ENCODE measurements at regions not wholly inside any gene's neighbourhood (a gene's known extent, or its start where the extent isn't known, plus 50 kb on each side); places are given as distances from the start of the nearest gene placed in this dataset.

GRCh38 chr15:66981771-66982170 lies 83.6 kb upstream of the SMAD3 start:
- no peak for TF ChIP-seq CTCF (IDR thresholded peaks at IDR 0.05; ENCODE audit: control extremely low read depth, extremely low read depth)
- no peak overlapping the region for H3K27ac ChIP-seq (ENCODE audit: low read depth in 1 of 2, low read length in 1 of 2)
- WGBS, 2 donors: 79 to 86% methylated on average over 6 of the region's 6 CpGs
- peaks cover 0 to 3% (median 0%) of the 10 kb centered on the region in 4 donors for H3K9me3 ChIP-seq (ENCODE audit: control insufficient read depth in 4 of 4, insufficient read depth in 3 of 4, low read length in 3 of 4)
- no peaks in the 10 kb centered on the region for H3K27me3 ChIP-seq (ENCODE audit: control insufficient read depth in 3 of 3, insufficient read depth in 3 of 3, low read length in 2 of 3)
- DNase-seq: peak; percentile 25 to 33 (median 27)
- ATAC-seq (ENCODE audit: insufficient read depth, low FRiP score): no peak
- H3K4me3 ChIP-seq: no peak overlapping the region
- no peak overlapping the region for H3K9ac ChIP-seq (ENCODE audit: insufficient read depth in 1 of 2, low read length in 2 of 2)
- no peaks in the 10 kb centered on the region for H3K36me3 ChIP-seq (ENCODE audit: control insufficient read depth in 4 of 4, insufficient read depth in 4 of 4, low read length in 4 of 4)
- peaks cover 0 to 8% (median 0%) of the 10 kb centered on the region in 5 donors for H3K4me1 ChIP-seq (ENCODE audit: control insufficient read depth in 5 of 5, insufficient read depth in 5 of 5, low read length in 5 of 5)

GRCh38 chr15:66982250-66982649 lies 83.2 kb upstream of the SMAD3 start:
- Histone ChIP-seq H3K4me1 (ENCODE audit: control insufficient read depth in 5 of 5, insufficient read depth in 5 of 5, low read length in 5 of 5) (peaks cover 0 to 8% (median 0%) of the 10 kb centered on the region in 5 donors), H3K27me3 (ENCODE audit: control insufficient read depth in 3 of 3, insufficient read depth in 3 of 3, low read length in 2 of 3) (no peaks in the 10 kb centered on the region), H3K9me3 (ENCODE audit: control insufficient read depth in 4 of 4, insufficient read depth in 3 of 4, low read length in 3 of 4) (peaks cover 0 to 3% (median 0%) of the 10 kb centered on the region in 4 donors), H3K9ac (ENCODE audit: insufficient read depth in 1 of 2, low read length in 2 of 2) (no peak overlapping the region), H3K36me3 (ENCODE audit: control insufficient read depth in 4 of 4, insufficient read depth in 4 of 4, low read length in 4 of 4) (no peaks in the 10 kb centered on the region), H3K4me3 (no peak overlapping the region), H3K27ac (ENCODE audit: low read depth in 1 of 2, low read length in 1 of 2) (no peak overlapping the region)
- no peak for DNase-seq
- WGBS, 2 donors: 94 to 98% methylated on average over 4 of the region's 4 CpGs
- TF ChIP-seq CTCF (IDR thresholded peaks at IDR 0.05; ENCODE audit: control extremely low read depth, extremely low read depth): no peak
- no peak for ATAC-seq (ENCODE audit: insufficient read depth, low FRiP score)

GRCh38 chr15:66982816-66983215 lies 82.6 kb upstream of the SMAD3 start:
- ATAC-seq (ENCODE audit: insufficient read depth, low FRiP score) (no peak), DNase-seq (no peak)
- Histone ChIP-seq H3K4me3 (no peak overlapping the region), H3K4me1 (ENCODE audit: control insufficient read depth in 5 of 5, insufficient read depth in 5 of 5, low read length in 5 of 5) (peaks cover 0 to 8% (median 0%) of the 10 kb centered on the region in 5 donors), H3K9me3 (ENCODE audit: control insufficient read depth in 4 of 4, insufficient read depth in 3 of 4, low read length in 3 of 4) (peaks cover 0 to 3% (median 0%) of the 10 kb centered on the region in 4 donors), H3K27me3 (ENCODE audit: control insufficient read depth in 3 of 3, insufficient read depth in 3 of 3, low read length in 2 of 3) (no peaks in the 10 kb centered on the region), H3K36me3 (ENCODE audit: control insufficient read depth in 4 of 4, insufficient read depth in 4 of 4, low read length in 4 of 4) (no peaks in the 10 kb centered on the region), H3K27ac (ENCODE audit: low read depth in 1 of 2, low read length in 1 of 2) (no peak overlapping the region), H3K9ac (ENCODE audit: insufficient read depth in 1 of 2, low read length in 2 of 2) (no peak overlapping the region)
- no peak for TF ChIP-seq CTCF (IDR thresholded peaks at IDR 0.05; ENCODE audit: control extremely low read depth, extremely low read depth)

- Histone ChIP-seq H3K4me1 (ENCODE audit: control insufficient read depth in 5 of 5, insufficient read depth in 5 of 5, low read length in 5 of 5) (peaks cover 0 to 8% (median 0%) of the 10 kb centered on the region in 5 donors), H3K27ac (ENCODE audit: low read depth in 1 of 2, low read length in 1 of 2) (no peak overlapping the region), H3K27me3 (ENCODE audit: control insufficient read depth in 3 of 3, insufficient read depth in 3 of 3, low read length in 2 of 3) (no peaks in the 10 kb centered on the region), H3K9ac (ENCODE audit: insufficient read depth in 1 of 2, low read length in 2 of 2) (no peak overlapping the region), H3K4me3 (no peak overlapping the region), H3K36me3 (ENCODE audit: control insufficient read depth in 4 of 4, insufficient read depth in 4 of 4, low read length in 4 of 4) (no peaks in the 10 kb centered on the region), H3K9me3 (ENCODE audit: control insufficient read depth in 4 of 4, insufficient read depth in 3 of 4, low read length in 3 of 4) (peaks cover 0 to 3% (median 0%) of the 10 kb centered on the region in 4 donors)
- WGBS, 2 donors: 91 to 92% methylated on average over 8 of the region's 8 CpGs
- TF ChIP-seq CTCF (IDR thresholded peaks at IDR 0.05; ENCODE audit: control extremely low read depth, extremely low read depth): no peak
- ATAC-seq (ENCODE audit: insufficient read depth, low FRiP score): no peak
- DNase-seq: no peak
Observed at GRCh38 chr15:66985653-66986052, 79.7 kb upstream of the SMAD3 start.
